Left colon (tissue), 2 donors: ENCODE measurements at regions not wholly inside any gene's neighbourhood (a gene's known extent, or its start where the extent isn't known, plus 50 kb on each side); places are given as distances from the start of the nearest gene placed in this dataset.
"Not testable (repeated sequence)": the region's sequence is repeated elsewhere in the genome, so short reads cannot be mapped to it uniquely, and the experiment has no call there.

Experiments
- ATAC-seq: fragments of 200-7000 bp; cut with Tn5 transposase; one replicate; pipeline ENCODE4 v1.9.1; 2020; ENCODE audit warnings: mild to moderate bottlenecking, moderate library complexity
- DNase-seq, 2 donors: peaks; one replicate each; pipeline ENCODE4 v3.0.0-alpha.2; 2020
- intact Hi-C, 2 donors: fragments of 100-400 bp; cut with DNase I in 1 of 2; cut with micrococcal nuclease in 1 of 2; formaldehyde crosslinking; loops; one replicate each; pipeline versions ENCODE4 v1.11.2 to v1.14.0; 2022; cut with DNase I, micrococcal nuclease
- donor health status: DM: no; HTN: no; CAD: no.
- donor health status: DM: yes; HTN: yes; CAD: no.

- intact Hi-C loops = no loop called here
- DNase-seq (no peak), ATAC-seq (peak; percentile 66)
Observed at GRCh38 chr6:11414176-11414963, 123.2 kb upstream of the TMEM170B start.

- ATAC-seq (no peak), DNase-seq (no peak)
- intact Hi-C loops = no loop called here
Observed at GRCh38 chr6:11413728-11414127, 123.8 kb upstream of the TMEM170B start.

GRCh38 chr6:11413117-11413687, 124.3 kb upstream of the TMEM170B start:
- DNase-seq = no peak
- ATAC-seq = no peak
- intact Hi-C loops = no loop called here

- ATAC-seq (no peak), DNase-seq (no peak)
- intact Hi-C loops = no loop called here
Observed at GRCh38 chr6:11412616-11413015, 124.9 kb upstream of the TMEM170B start.

- intact Hi-C loops = no loop called here
- ATAC-seq = no peak
- no peak for DNase-seq
Observed at GRCh38 chr6:11412011-11412424, 125.5 kb upstream of the TMEM170B start.

- no peak for DNase-seq
- no peak for ATAC-seq
- intact Hi-C loops = no loop called here
Observed at GRCh38 chr6:11411593-11411992, 126.0 kb upstream of the TMEM170B start.

GRCh38 chr6:11410539-11411307, 126.8 kb upstream of the TMEM170B start:
- intact Hi-C loops = no loop called here
- DNase-seq (no peak), ATAC-seq (peak; percentile 23)

GRCh38 chr6:11409371-11409770, 128.2 kb upstream of the TMEM170B start:
- intact Hi-C loops = no loop called here
- no peak for DNase-seq
- no peak for ATAC-seq

- intact Hi-C loops = no loop called here
- DNase-seq (no peak), ATAC-seq (no peak)
Observed at GRCh38 chr6:11407414-11407813, 130.1 kb upstream of the TMEM170B start.

- DNase-seq (no peak), ATAC-seq (no peak)
Observed at GRCh38 chr6:11404838-11405237, 132.7 kb upstream of the TMEM170B start.

GRCh38 chr6:11404081-11404480, 133.5 kb upstream of the TMEM170B start:
- no peak for ATAC-seq
- intact Hi-C loops = no loop called here
- DNase-seq = no peak

More at GRCh38 chr6:11404838-11405237, 132.7 kb upstream of the TMEM170B start:
- intact Hi-C loops = no loop called here

GRCh38 chr6:11403035-11403601, 134.4 kb upstream of the TMEM170B start:
- peak; percentile 76 for ATAC-seq
- no peak for DNase-seq
- intact Hi-C loops = no loop called here

- ATAC-seq, DNase-seq, intact Hi-C loops: not testable (repeated sequence)
Observed at GRCh38 chr6:11402581-11402980, 135.0 kb upstream of the TMEM170B start.

GRCh38 chr6:11401954-11402353, 135.6 kb upstream of the TMEM170B start:
- intact Hi-C loops, ATAC-seq, DNase-seq: not testable (repeated sequence)

- intact Hi-C loops = no loop called here
- DNase-seq (no peak), ATAC-seq (peak; percentile 69)
Observed at GRCh38 chr6:11398451-11399326, 138.9 kb upstream of the TMEM170B start.

- DNase-seq (no peak), ATAC-seq (no peak)
- intact Hi-C loops = no loop called here
Observed at GRCh38 chr6:11397622-11398450, 139.7 kb upstream of the TMEM170B start.

GRCh38 chr6:11396860-11397259, 140.7 kb upstream of the TMEM170B start:
- intact Hi-C loops = no loop called here
- ATAC-seq (no peak), DNase-seq (no peak)
